Activated naive CD4-positive, alpha-beta T cell treated with anti-CD3 and anti-CD28 coated beads, Interleukin-2, amount 50 U/mL, for 72 hours (primary cell): ENCODE measurements at regions not wholly inside any gene's neighbourhood (a gene's known extent, or its start where the extent isn't known, plus 50 kb on each side); places are given as distances from the start of the nearest gene placed in this dataset.
"Not testable (repeated sequence)": the region's sequence is repeated elsewhere in the genome, so short reads cannot be mapped to it uniquely, and the experiment has no call there.

ENCODE experiments used
- ATAC-seq, 2 donors: fragments of 150-1000 bp; cut with Tn5 transposase; 2 replicates each; pipeline ENCODE4 v1.10.0; 2021; ENCODE audit warnings: mild to moderate bottlenecking in 2 of 2, moderate library complexity in 2 of 2
- DNase-seq, 2 donors: peaks; one replicate each; pipeline ENCODE4 v3.0.0; 2021 to 2022; ENCODE audit warnings: low spot score in 2 of 2
- H3K27ac Mint-ChIP-seq, 2 donors: one replicate each; pipeline ENCODE4 v1.8.0; 2022; ENCODE audit warnings: mild to moderate bottlenecking in 2 of 2, mixed read lengths in 2 of 2
- H3K36me3 Mint-ChIP-seq, 2 donors: one replicate each; pipeline ENCODE4 v1.8.0; 2022; ENCODE audit warnings: mixed read lengths in 2 of 2
- H3K9me3 Mint-ChIP-seq, 2 donors: one replicate each; pipeline ENCODE4 v1.8.0; 2022; ENCODE audit warnings: mixed read lengths in 2 of 2

GRCh38 chr14:28317890-28318675 is 448.5 kb upstream of the FOXG1 start:
- DNase-seq, H3K9me3 Mint-ChIP-seq, ATAC-seq, H3K36me3 Mint-ChIP-seq, H3K27ac Mint-ChIP-seq: not testable (repeated sequence)

GRCh38 chr14:28321475-28322244 is 444.9 kb upstream of the FOXG1 start:
- Mint-ChIP-seq H3K36me3 (no peaks in the 10 kb centered on the region), H3K9me3 (peaks cover 0 to 9% of the 10 kb centered on the region in 2 donors), H3K27ac (no peak overlapping the region)
- DNase-seq (no peak), ATAC-seq (no peak)

- peaks cover 0 to 17% of the 10 kb centered on the region in 2 donors for H3K9me3 Mint-ChIP-seq
- H3K36me3 Mint-ChIP-seq: no peaks in the 10 kb centered on the region
- DNase-seq (no peak), ATAC-seq (no peak)
- no peak overlapping the region for H3K27ac Mint-ChIP-seq
These were observed 443.2 kb upstream of the FOXG1 start for GRCh38 chr14:28323366-28323765.

GRCh38 chr14:28323951-28324741 is 442.4 kb upstream of the FOXG1 start:
- Mint-ChIP-seq H3K27ac (no peak overlapping the region), H3K36me3 (no peaks in the 10 kb centered on the region), H3K9me3 (peaks cover 0 to 20% of the 10 kb centered on the region in 2 donors)
- ATAC-seq (no peak), DNase-seq (no peak)

- ATAC-seq (no peak), DNase-seq (no peak)
- Mint-ChIP-seq H3K27ac (no peak overlapping the region), H3K9me3 (peaks cover 13 to 20% of the 10 kb centered on the region in 2 donors), H3K36me3 (no peaks in the 10 kb centered on the region)
These were observed 425.8 kb upstream of the FOXG1 start for GRCh38 chr14:28340816-28341215.

- no peak for DNase-seq
- H3K9me3 Mint-ChIP-seq: peaks cover 10 to 23% of the 10 kb centered on the region in 2 donors
These were observed 422.2 kb upstream of the FOXG1 start for GRCh38 chr14:28344381-28344780.

GRCh38 chr14:28348797-28349196 is 417.8 kb upstream of the FOXG1 start:
- Mint-ChIP-seq H3K36me3 (no peaks in the 10 kb centered on the region), H3K27ac (no peak overlapping the region), H3K9me3 (peaks cover 12 to 27% of the 10 kb centered on the region in 2 donors)
- ATAC-seq (no peak), DNase-seq (no peak)

More at GRCh38 chr14:28344381-28344780, 422.2 kb upstream of the FOXG1 start:
- H3K36me3 Mint-ChIP-seq: no peaks in the 10 kb centered on the region
- no peak for ATAC-seq
- no peak overlapping the region for H3K27ac Mint-ChIP-seq

GRCh38 chr14:28356819-28357218 is 409.8 kb upstream of the FOXG1 start:
- H3K36me3 Mint-ChIP-seq: peaks cover 0 to 2% of the 10 kb centered on the region in 2 donors
- H3K27ac Mint-ChIP-seq: no peak overlapping the region
- DNase-seq: no peak
- peaks cover 7 to 21% of the 10 kb centered on the region in 2 donors for H3K9me3 Mint-ChIP-seq
- no peak for ATAC-seq

GRCh38 chr14:28361486-28361885 is 405.1 kb upstream of the FOXG1 start:
- Mint-ChIP-seq H3K36me3 (peaks cover 0 to 5% of the 10 kb centered on the region in 2 donors), H3K9me3 (peaks cover 16 to 21% of the 10 kb centered on the region in 2 donors), H3K27ac (no peak overlapping the region)
- no peak for ATAC-seq
- DNase-seq: no peak

- DNase-seq: no peak
- no peak overlapping the region for H3K27ac Mint-ChIP-seq
- H3K36me3 Mint-ChIP-seq: peaks cover 0 to 5% of the 10 kb centered on the region in 2 donors
- ATAC-seq: no peak
- peaks cover 13 to 19% of the 10 kb centered on the region in 2 donors for H3K9me3 Mint-ChIP-seq
These were observed 401.1 kb upstream of the FOXG1 start for GRCh38 chr14:28365510-28365909.

- Mint-ChIP-seq H3K36me3 (peaks cover 0 to 7% of the 10 kb centered on the region in 2 donors), H3K27ac (no peak overlapping the region), H3K9me3 (peaks cover 3 to 8% of the 10 kb centered on the region in 2 donors)
- ATAC-seq (no peak), DNase-seq (no peak)
These were observed 392.9 kb upstream of the FOXG1 start for GRCh38 chr14:28373721-28374120.

GRCh38 chr14:28375295-28375694 is 391.3 kb upstream of the FOXG1 start:
- Mint-ChIP-seq H3K27ac (no peak overlapping the region), H3K9me3 (peaks cover 8 to 9% of the 10 kb centered on the region in 2 donors), H3K36me3 (peaks cover 0 to 7% of the 10 kb centered on the region in 2 donors)
- ATAC-seq (no peak), DNase-seq (no peak)

GRCh38 chr14:28381656-28382055 is 384.9 kb upstream of the FOXG1 start:
- ATAC-seq: no peak
- H3K27ac Mint-ChIP-seq: no peak overlapping the region
- peaks cover 12 to 15% of the 10 kb centered on the region in 2 donors for H3K9me3 Mint-ChIP-seq
- DNase-seq: no peak
- H3K36me3 Mint-ChIP-seq: no peaks in the 10 kb centered on the region

GRCh38 chr14:28382444-28383190 is 384.0 kb upstream of the FOXG1 start:
- ATAC-seq: no peak

GRCh38 chr14:28398506-28398905 is 368.1 kb upstream of the FOXG1 start:
- no peak for DNase-seq
- no peaks in the 10 kb centered on the region for H3K36me3 Mint-ChIP-seq
- H3K27ac Mint-ChIP-seq: no peak overlapping the region
- peaks cover under 1 to 13% of the 10 kb centered on the region in 2 donors for H3K9me3 Mint-ChIP-seq
- ATAC-seq: no peak

More at GRCh38 chr14:28382444-28383190, 384.0 kb upstream of the FOXG1 start:
- H3K9me3 Mint-ChIP-seq: peaks cover 15 to 16% of the 10 kb centered on the region in 2 donors
- no peak overlapping the region for H3K27ac Mint-ChIP-seq
- DNase-seq: no peak
- no peaks in the 10 kb centered on the region for H3K36me3 Mint-ChIP-seq

- not testable (repeated sequence) for H3K9me3 Mint-ChIP-seq, ATAC-seq, DNase-seq, H3K27ac Mint-ChIP-seq, H3K36me3 Mint-ChIP-seq
These were observed 364.9 kb upstream of the FOXG1 start for GRCh38 chr14:28401705-28402104.
